ENCODE measurements at regions not wholly inside any gene's neighbourhood (a gene's known extent, or its start where the extent isn't known, plus 50 kb on each side); places are given as distances from the start of the nearest gene placed in this dataset.

- TF ChIP-seq ZNF274 (IDR thresholded peaks at IDR 0.05; ENCODE audit: low read depth, low read length), result no peak
- TF ChIP-seq YY1 (IDR thresholded peaks at IDR 0.05; ENCODE audit: insufficient read depth, insufficient read length), result no peak
- TF ChIP-seq SUZ12 (IDR thresholded peaks at IDR 0.05; ENCODE audit: extremely low read depth, insufficient read depth, insufficient read length), result no peak
Observed at GRCh38 chr13:89883893-89884448, 1463.5 kb upstream of the MIR17HG start.
